ENCODE measurements at regions not wholly inside any gene's neighbourhood (a gene's known extent, or its start where the extent isn't known, plus 50 kb on each side); places are given as distances from the start of the nearest gene placed in this dataset.

DNA sequence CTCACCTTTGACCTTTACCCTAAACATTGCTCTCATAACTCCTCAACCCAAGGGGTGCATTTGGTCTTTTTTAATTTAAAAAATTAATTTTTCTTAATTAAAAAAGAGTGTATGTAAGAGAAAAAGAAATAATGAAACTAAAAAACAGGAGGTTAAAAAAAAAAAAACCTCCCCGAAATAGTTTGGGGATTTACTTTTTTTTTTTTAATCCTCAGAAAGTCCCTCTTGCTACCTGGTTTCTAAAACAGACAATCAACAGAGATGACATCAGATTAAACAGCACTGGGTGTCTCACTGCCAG is 301.3 kb downstream of the SOX9 start:
- no peak for DNase-seq (ENCODE audit: extremely low read depth, low read depth)
- TF ChIP-seq, protein P1, sequence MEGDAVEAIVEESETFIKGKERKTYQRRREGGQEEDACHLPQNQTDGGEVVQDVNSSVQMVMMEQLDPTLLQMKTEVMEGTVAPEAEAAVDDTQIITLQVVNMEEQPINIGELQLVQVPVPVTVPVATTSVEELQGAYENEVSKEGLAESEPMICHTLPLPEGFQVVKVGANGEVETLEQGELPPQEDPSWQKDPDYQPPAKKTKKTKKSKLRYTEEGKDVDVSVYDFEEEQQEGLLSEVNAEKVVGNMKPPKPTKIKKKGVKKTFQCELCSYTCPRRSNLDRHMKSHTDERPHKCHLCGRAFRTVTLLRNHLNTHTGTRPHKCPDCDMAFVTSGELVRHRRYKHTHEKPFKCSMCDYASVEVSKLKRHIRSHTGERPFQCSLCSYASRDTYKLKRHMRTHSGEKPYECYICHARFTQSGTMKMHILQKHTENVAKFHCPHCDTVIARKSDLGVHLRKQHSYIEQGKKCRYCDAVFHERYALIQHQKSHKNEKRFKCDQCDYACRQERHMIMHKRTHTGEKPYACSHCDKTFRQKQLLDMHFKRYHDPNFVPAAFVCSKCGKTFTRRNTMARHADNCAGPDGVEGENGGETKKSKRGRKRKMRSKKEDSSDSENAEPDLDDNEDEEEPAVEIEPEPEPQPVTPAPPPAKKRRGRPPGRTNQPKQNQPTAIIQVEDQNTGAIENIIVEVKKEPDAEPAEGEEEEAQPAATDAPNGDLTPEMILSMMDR (IDR thresholded peaks at IDR 0.05; ENCODE audit: low read depth, low read length, missing control alignments): no peak

DNA sequence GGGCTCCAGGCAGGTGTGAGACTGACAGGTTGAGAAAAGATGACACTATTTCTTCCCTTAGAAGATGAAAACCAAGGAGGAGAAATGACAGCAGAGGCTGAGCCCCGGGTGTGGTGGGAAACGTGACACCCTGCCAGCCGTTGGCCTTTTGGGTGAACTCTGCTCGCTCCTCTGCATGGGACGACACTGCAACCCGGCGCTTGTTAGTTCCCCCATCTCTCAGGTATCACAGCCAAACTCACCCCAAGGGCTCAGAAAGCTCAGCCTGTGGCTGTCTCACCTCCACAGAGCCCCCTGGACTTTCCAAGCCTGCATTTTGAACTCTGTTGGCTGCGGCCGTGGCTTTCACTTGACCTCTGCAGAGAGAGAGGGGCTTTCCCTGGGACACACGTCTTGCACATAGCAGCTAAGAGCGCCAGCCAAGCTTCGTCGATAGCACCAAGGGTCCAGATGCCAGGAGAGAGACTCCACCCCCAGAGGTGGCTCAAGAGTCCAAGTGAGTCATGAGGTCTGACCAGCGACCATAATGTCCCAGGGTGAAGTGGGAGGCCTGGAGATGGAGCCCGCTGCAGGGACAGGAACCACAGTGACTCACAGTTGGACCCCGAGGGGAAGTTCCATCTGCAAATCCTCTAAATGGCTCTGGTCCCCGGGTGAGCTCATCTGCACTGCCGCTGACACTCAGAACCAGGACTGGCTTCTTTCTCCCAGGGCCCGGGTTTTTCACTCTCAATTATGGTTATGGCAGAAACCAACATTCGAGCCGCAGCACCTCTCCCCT is 301.9 kb downstream of the SOX9 start:
- no peak overlapping the region for H3K4me3 ChIP-seq (replicated peaks; ENCODE audit: low read depth, low read length)
- peak; percentile 84 for DNase-seq (ENCODE audit: extremely low read depth, low read depth)
- TF ChIP-seq, protein P1 (IDR thresholded peaks at IDR 0.05; ENCODE audit: low read depth, low read length, missing control alignments): no peak

More for the DNA sequence above, 301.3 kb downstream of the SOX9 start:
- no peak overlapping the region for H3K4me3 ChIP-seq (replicated peaks; ENCODE audit: low read depth, low read length)

DNA sequence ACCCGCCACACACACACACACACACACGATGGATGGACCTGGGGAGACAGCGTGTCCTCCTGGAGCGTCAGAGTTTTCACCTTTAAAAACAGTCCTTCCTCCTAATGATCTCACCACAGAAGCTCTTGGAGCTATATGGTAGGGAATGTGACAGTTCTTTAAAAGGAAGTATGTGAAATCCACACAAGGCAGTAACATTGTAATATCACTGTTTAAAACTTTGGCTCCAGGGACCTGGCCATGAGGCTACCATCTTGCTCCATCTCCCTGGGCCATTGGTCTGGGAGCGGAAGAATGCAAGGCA is 302.4 kb downstream of the SOX9 start:
- H3K4me3 ChIP-seq (replicated peaks; ENCODE audit: low read depth, low read length): no peak overlapping the region
- TF ChIP-seq, protein P1 (IDR thresholded peaks at IDR 0.05; ENCODE audit: low read depth, low read length, missing control alignments): no peak
- DNase-seq (ENCODE audit: extremely low read depth, low read depth): no peak

DNA sequence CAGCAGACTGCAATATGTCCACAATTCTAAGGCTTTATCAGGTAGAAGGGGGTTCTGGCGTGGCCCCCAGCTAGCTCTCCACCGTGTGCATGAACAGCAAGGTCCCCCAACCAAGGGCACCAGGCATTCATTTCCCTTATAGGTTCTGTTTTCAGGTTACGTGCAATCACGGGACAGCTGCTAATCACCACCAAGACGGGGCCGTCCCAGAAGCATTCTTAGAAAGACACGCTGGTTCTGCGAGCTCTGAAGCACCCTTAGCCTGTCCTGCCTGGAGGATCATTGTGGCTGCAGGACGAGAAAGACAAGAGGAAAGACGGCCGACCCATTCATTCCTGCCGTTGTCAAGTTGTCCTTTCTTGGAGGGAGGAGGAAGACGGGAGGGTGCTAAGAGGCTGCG is 302.9 kb downstream of the SOX9 start:
- H3K4me3 ChIP-seq (replicated peaks; ENCODE audit: low read depth, low read length): no peak overlapping the region
- TF ChIP-seq, protein P1 (IDR thresholded peaks at IDR 0.05; ENCODE audit: low read depth, low read length, missing control alignments): no peak
- no peak for DNase-seq (ENCODE audit: extremely low read depth, low read depth)

DNA sequence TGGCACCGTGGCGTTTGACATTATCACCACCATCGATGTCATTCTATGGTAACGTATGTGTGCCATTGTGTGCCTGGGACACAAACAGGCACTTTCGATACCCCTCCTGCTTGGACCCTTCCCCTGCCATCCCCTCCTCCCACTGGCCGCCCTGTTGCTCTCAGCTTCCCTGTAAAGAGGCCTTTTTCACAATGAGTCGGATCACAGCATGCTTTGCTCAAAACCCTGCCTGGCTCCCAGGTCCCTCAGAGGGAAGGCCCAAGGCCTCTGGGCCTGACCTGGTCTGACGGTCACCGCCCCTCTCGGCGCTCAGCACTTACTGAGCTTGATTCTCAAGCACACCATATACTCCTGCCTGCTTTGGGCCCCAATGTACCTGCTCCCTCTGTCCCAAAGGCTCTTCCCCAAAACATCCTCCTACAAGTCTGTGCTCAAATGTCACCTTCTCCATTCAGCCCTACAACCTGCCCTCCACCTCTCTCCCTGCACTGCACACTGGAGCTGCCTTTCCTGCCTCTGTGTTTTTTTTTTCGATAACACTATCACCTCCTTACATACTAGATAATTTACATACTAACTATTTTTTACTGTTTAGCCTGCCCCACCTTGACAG is 303.8 kb downstream of the SOX9 start:
- H3K4me3 ChIP-seq (replicated peaks; ENCODE audit: low read depth, low read length): no peak overlapping the region

DNA sequence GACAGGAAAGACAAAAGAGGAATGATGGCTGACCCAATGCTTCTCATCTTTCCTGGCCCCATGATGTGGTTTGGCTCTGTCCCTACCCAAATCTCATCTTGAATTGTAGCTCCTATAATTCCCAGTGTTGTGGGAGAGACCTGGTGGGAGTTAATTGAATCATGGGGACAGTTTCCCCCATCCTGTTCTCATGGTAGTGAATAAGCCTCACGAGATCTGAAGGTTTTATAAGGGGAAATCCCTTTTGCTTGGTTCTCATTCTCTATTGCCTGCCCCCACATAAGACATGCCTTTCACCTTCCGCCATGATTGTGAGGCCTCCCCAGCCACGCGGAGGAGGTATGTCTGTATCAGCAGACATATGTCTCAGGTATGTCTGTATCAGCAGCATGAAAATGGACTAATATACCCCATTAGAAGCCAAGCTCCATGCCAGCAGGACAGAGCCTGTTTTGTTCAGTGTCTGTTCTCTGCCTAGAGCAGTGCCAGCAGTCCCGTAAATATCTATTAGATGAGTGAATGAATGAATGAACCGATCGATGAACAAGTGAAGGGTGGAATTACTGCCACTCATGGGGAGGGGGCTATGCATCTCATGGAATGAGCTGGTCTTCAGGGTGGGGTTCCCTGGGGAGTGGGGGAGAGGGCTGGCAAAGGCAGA is 304.4 kb downstream of the SOX9 start:
- TF ChIP-seq, protein P1 (IDR thresholded peaks at IDR 0.05; ENCODE audit: low read depth, low read length, missing control alignments): no peak
- no peak for DNase-seq (ENCODE audit: extremely low read depth, low read depth)
- H3K4me3 ChIP-seq (replicated peaks; ENCODE audit: low read depth, low read length): no peak overlapping the region

More for the DNA sequence above, 303.8 kb downstream of the SOX9 start:
- TF ChIP-seq, protein P1 (IDR thresholded peaks at IDR 0.05; ENCODE audit: low read depth, low read length, missing control alignments): no peak
- DNase-seq (ENCODE audit: extremely low read depth, low read depth): no peak

Data from HFF-Myc (cell line).